Activated CD4-positive, alpha-beta T cell treated with anti-CD3 and anti-CD28 coated beads for 36 hours (primary cell): ENCODE measurements at regions not wholly inside any gene's neighbourhood (a gene's known extent, or its start where the extent isn't known, plus 50 kb on each side); places are given as distances from the start of the nearest gene placed in this dataset.
"Not testable (repeated sequence)": the region's sequence is repeated elsewhere in the genome, so short reads cannot be mapped to it uniquely, and the experiment has no call there.

Experiments
- ATAC-seq: fragments of 200-7000 bp; cut with Tn5 transposase; one replicate; pipeline ENCODE4 v1.10.0; 2021; ENCODE audit warnings: mild to moderate bottlenecking, moderate library complexity
- CTCF ChIA-PET: fragments of 350-600 bp; sonication (Branson Sonifier 250); formaldehyde crosslinking; loops from one replicate; lab custom pipeline; 2021; ENCODE audit warnings: antibody characterized with exemption; lab: Charles Lee
- POLR2A ChIA-PET: fragments of 350-600 bp; sonication (Branson Sonifier 250); formaldehyde crosslinking; loops from one replicate; lab custom pipeline; 2021; ENCODE audit warnings: antibody characterized with exemption, inconsistent platforms; lab: Charles Lee
- DNase-seq: peaks from one replicate; pipeline ENCODE4 v3.0.0-alpha.2; 2020
- H3K27ac Mint-ChIP-seq: one replicate; pipeline ENCODE4 v1.8.0; 2021; ENCODE audit warnings: mixed read lengths
- H3K27me3 Mint-ChIP-seq: one replicate; pipeline ENCODE4 v1.8.0; 2021; ENCODE audit warnings: mixed read lengths
- H3K36me3 Mint-ChIP-seq: one replicate; pipeline ENCODE4 v1.8.0; 2021; ENCODE audit warnings: low read depth, mixed read lengths
- H3K4me1 Mint-ChIP-seq: one replicate; pipeline ENCODE4 v1.8.0; 2021; ENCODE audit warnings: mixed read lengths
- H3K4me3 Mint-ChIP-seq: one replicate; pipeline ENCODE4 v1.8.0; 2021; ENCODE audit warnings: mild to moderate bottlenecking, moderate library complexity, mixed read lengths
- H3K9me3 Mint-ChIP-seq: one replicate; pipeline ENCODE4 v1.8.0; 2021; ENCODE audit warnings: low read depth, mixed read lengths
- intact Hi-C, 2 experiments: fragments of 100-400 bp; cut with DNase I in 1 of 2; cut with micrococcal nuclease in 1 of 2; formaldehyde crosslinking; loops; one replicate each; pipeline versions ENCODE4 v1.14.2 to v1.15.1; 2022 to 2024; cut with DNase I, micrococcal nuclease

- ATAC-seq, DNase-seq, H3K4me1 Mint-ChIP-seq, POLR2A ChIA-PET, H3K27me3 Mint-ChIP-seq, H3K36me3 Mint-ChIP-seq, CTCF ChIA-PET, H3K27ac Mint-ChIP-seq, intact Hi-C loops, H3K4me3 Mint-ChIP-seq, H3K9me3 Mint-ChIP-seq: not testable (repeated sequence)
These were observed 109.7 kb upstream of the ZNG1E start for GRCh38 chr9:65566018-65566417.

DNA sequence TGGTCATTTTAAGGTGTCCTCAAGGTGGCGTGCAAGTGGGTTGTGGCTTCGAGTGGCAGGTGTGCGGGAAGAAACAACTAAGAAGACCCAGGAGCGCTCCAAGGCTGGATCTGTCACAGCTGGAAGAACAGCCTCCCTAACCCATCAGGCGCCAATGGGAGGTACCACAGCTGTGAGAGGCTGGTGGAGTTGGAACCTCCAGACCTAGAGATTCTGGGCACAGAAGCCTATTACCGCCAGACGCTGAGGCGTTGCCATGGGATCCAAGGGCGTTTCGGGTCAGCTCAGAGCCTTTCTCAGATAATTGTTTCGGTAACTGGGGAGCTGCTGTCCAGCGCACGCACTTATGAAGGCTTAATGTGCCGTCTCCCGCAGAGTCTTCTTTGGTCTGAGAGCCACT, 156.7 kb upstream of the ZNG1E start:
- ATAC-seq, H3K4me1 Mint-ChIP-seq, H3K27me3 Mint-ChIP-seq, H3K9me3 Mint-ChIP-seq, POLR2A ChIA-PET, CTCF ChIA-PET, H3K36me3 Mint-ChIP-seq, H3K4me3 Mint-ChIP-seq, intact Hi-C loops, DNase-seq, H3K27ac Mint-ChIP-seq: not testable (repeated sequence)

- intact Hi-C loops, H3K36me3 Mint-ChIP-seq, H3K4me1 Mint-ChIP-seq, ATAC-seq, POLR2A ChIA-PET, H3K9me3 Mint-ChIP-seq, H3K27me3 Mint-ChIP-seq, H3K4me3 Mint-ChIP-seq, H3K27ac Mint-ChIP-seq, DNase-seq, CTCF ChIA-PET: not testable (repeated sequence)
These were observed 161.3 kb upstream of the ZNG1E start for GRCh38 chr9:65514465-65514864.

- H3K36me3 Mint-ChIP-seq, H3K27me3 Mint-ChIP-seq, H3K4me3 Mint-ChIP-seq, H3K27ac Mint-ChIP-seq, H3K4me1 Mint-ChIP-seq, ATAC-seq, POLR2A ChIA-PET, DNase-seq, CTCF ChIA-PET, intact Hi-C loops, H3K9me3 Mint-ChIP-seq: not testable (repeated sequence)
These were observed 167.8 kb upstream of the ZNG1E start for GRCh38 chr9:65507897-65508296.

- DNase-seq, ATAC-seq, H3K27me3 Mint-ChIP-seq, H3K27ac Mint-ChIP-seq, CTCF ChIA-PET, intact Hi-C loops, POLR2A ChIA-PET, H3K9me3 Mint-ChIP-seq, H3K4me1 Mint-ChIP-seq, H3K36me3 Mint-ChIP-seq, H3K4me3 Mint-ChIP-seq: not testable (repeated sequence)
These were observed 171.0 kb upstream of the ZNG1E start for GRCh38 chr9:65504686-65505085.

DNA sequence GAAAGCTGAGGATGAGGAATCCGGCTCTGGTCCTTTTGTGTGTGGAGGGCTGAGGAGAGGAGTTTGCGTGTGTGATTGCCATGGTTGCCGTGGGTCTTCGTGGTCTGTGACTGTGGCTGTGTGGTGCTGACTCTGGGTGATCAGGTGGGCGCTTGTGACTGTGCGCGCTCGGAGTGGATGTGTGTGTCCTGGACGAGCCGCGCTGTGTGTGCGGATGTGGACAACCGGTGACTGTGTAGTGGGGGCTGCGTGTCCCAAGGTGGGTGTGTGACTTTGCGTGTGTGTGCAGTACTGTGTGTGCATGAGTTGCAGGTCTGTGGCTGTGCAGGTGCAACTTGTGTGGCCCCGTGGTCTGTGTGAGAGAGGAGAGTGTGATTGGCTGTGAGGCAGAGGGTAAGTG, 172.0 kb upstream of the ZNG1E start:
- DNase-seq, intact Hi-C loops, H3K4me3 Mint-ChIP-seq, H3K4me1 Mint-ChIP-seq, CTCF ChIA-PET, H3K9me3 Mint-ChIP-seq, POLR2A ChIA-PET, ATAC-seq, H3K27ac Mint-ChIP-seq, H3K36me3 Mint-ChIP-seq, H3K27me3 Mint-ChIP-seq: not testable (repeated sequence)

- H3K27ac Mint-ChIP-seq, intact Hi-C loops, H3K4me3 Mint-ChIP-seq, POLR2A ChIA-PET, CTCF ChIA-PET, H3K9me3 Mint-ChIP-seq, H3K27me3 Mint-ChIP-seq, H3K4me1 Mint-ChIP-seq, ATAC-seq, DNase-seq, H3K36me3 Mint-ChIP-seq: not testable (repeated sequence)
These were observed 192.8 kb upstream of the ZNG1E start for GRCh38 chr9:65482890-65483289.

DNA sequence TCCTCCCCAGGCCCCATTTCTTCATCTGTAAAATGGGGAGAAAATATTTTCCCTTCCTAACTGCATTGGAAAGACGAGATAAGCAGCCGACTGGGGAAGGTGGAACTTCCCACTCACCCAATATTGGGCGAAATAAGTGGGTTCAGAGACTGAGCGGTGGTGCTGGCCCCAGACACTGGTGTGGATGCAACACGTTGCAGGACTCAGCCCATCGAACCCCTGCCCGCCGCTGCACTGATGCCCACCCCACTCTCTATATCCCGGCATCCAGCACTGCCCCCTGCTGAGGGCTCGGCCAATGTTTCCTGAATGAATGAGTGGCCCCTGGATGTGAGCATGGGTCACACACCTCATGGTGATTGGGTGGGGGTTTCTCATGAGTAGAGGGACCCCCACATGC, 194.4 kb upstream of the ZNG1E start:
- intact Hi-C loops, H3K9me3 Mint-ChIP-seq, ATAC-seq, H3K4me3 Mint-ChIP-seq, CTCF ChIA-PET, H3K36me3 Mint-ChIP-seq, H3K4me1 Mint-ChIP-seq, DNase-seq, POLR2A ChIA-PET, H3K27me3 Mint-ChIP-seq, H3K27ac Mint-ChIP-seq: not testable (repeated sequence)

DNA sequence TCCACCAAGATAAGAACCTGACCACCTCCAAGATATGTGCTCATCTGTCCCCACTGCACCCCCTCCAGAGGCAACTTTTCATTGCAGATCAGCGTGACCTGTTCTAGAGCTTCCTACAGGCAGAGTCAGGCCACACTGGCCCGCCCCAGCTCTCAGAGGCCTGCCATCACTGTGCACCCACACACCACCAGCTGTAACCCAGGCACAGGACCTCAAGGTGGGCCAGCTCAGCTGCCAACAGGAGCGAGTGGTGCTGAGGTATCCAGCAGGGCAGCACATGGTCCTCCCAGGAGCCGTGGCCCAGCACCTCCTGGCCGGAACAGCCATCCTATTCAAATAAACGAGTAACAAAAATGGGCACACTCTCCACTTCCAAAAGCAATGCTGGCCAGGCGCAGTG, 189.9 kb upstream of the FOXD4L5 start:
- DNase-seq, POLR2A ChIA-PET, H3K4me3 Mint-ChIP-seq, intact Hi-C loops, H3K9me3 Mint-ChIP-seq, CTCF ChIA-PET, H3K4me1 Mint-ChIP-seq, H3K27me3 Mint-ChIP-seq, ATAC-seq, H3K36me3 Mint-ChIP-seq, H3K27ac Mint-ChIP-seq: not testable (repeated sequence)

DNA sequence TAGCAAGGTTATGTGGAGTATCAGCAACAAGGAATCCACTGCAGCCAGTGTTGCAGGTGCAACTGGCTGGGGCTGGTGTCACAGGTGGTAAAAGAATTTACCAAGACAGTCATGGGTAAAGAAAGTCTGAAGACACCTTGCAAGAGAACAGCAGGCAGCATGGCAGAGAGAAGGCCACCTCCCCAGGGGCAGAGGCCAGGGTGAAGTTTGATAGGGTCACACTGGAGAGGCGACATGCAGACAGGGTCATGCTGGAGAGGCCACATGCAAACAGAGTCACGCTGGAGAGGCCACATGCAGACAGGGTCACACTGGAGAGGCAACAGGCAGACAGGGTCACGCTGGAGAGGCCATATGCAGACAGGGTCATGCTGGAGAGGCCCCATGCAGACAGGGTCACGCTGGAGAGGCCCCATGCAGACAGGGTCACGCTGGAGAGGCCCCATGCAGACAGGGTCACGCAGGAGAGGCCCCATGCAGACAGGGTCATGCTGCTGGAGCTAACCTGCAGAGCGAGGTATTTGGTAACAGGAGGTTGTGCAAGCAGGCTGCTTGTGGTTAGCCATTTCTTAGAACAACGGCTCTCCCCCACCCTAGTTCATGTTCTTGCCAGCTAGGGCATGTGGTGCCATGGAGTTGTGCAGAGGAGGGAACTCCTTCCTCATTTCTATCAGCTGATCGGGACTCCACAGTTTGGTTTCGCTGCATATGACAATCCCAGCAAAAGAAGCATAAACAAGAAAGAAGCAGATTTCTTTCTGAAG, 188.2 kb upstream of the FOXD4L5 start:
- intact Hi-C loops, ATAC-seq, H3K9me3 Mint-ChIP-seq, DNase-seq, H3K4me1 Mint-ChIP-seq, H3K27me3 Mint-ChIP-seq, H3K27ac Mint-ChIP-seq, POLR2A ChIA-PET, H3K36me3 Mint-ChIP-seq, H3K4me3 Mint-ChIP-seq, CTCF ChIA-PET: not testable (repeated sequence)

DNA sequence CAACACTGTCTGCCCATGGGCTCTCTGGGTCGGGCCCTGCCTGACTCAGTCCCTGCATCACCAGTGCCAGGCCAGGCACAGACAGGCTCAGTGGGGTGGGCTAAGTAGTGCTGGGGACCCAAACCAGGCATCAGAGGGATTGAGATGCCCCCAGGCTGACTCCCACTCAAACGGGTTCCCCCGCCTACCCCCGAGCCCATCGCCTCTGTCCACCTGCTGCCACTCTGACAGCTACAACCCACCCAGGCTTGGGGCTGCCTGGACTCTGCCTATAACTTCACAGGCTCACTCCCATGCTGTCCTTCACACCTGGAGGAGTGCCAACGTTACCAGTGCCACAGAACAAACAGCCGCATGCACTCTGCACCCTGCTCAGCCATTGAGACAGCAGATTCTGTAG, 186.1 kb upstream of the FOXD4L5 start:
- CTCF ChIA-PET, H3K27me3 Mint-ChIP-seq, DNase-seq, ATAC-seq, POLR2A ChIA-PET, intact Hi-C loops, H3K4me3 Mint-ChIP-seq, H3K9me3 Mint-ChIP-seq, H3K27ac Mint-ChIP-seq, H3K36me3 Mint-ChIP-seq, H3K4me1 Mint-ChIP-seq: not testable (repeated sequence)

GRCh38 chr9:65466911-65467734, 182.1 kb upstream of the FOXD4L5 start:
- H3K27ac Mint-ChIP-seq, H3K4me3 Mint-ChIP-seq, intact Hi-C loops, H3K36me3 Mint-ChIP-seq, H3K27me3 Mint-ChIP-seq, POLR2A ChIA-PET, H3K4me1 Mint-ChIP-seq, DNase-seq, ATAC-seq, CTCF ChIA-PET: not testable (repeated sequence)
- H3K9me3 Mint-ChIP-seq = peaks cover 31% of the 10 kb centered on the region
